HG03139 (cell line): ENCODE measurements at regions not wholly inside any gene's neighbourhood (a gene's known extent, or its start where the extent isn't known, plus 50 kb on each side); places are given as distances from the start of the nearest gene placed in this dataset.
"Not testable (repeated sequence)": the region's sequence is repeated elsewhere in the genome, so short reads cannot be mapped to it uniquely, and the experiment has no call there.

Experiments
- ATAC-seq: cut with Tn5 transposase; IDR thresholded peaks from one replicate; pipeline ENCODE4 v1.9.1; 2021; ENCODE audit not compliant: unreplicated experiment

- ATAC-seq, result no peak
Measured at GRCh38 chr9:118630079-118630478, 739.2 kb downstream of the BRINP1 start.

GRCh38 chr9:118630931-118631595, 738.2 kb downstream of the BRINP1 start:
- ATAC-seq, result no peak

GRCh38 chr9:118631956-118632355, 737.3 kb downstream of the BRINP1 start:
- no peak for ATAC-seq

GRCh38 chr9:118635416-118635815, 733.8 kb downstream of the BRINP1 start:
- no peak for ATAC-seq

GRCh38 chr9:118637681-118638080, 731.6 kb downstream of the BRINP1 start:
- no peak for ATAC-seq

- no peak for ATAC-seq
Measured at GRCh38 chr9:118640836-118641560, 728.2 kb downstream of the BRINP1 start.

- no peak for ATAC-seq
Measured at GRCh38 chr9:118643118-118643517, 726.1 kb downstream of the BRINP1 start.

GRCh38 chr9:118644066-118644465, 725.2 kb downstream of the BRINP1 start:
- ATAC-seq, result no peak

- ATAC-seq, result no peak
Measured at GRCh38 chr9:118647331-118647730, 721.9 kb downstream of the BRINP1 start.

GRCh38 chr9:118650417-118650816, 718.8 kb downstream of the BRINP1 start:
- ATAC-seq, result no peak

GRCh38 chr9:118651511-118651910, 717.7 kb downstream of the BRINP1 start:
- no peak for ATAC-seq

GRCh38 chr9:118652258-118652657, 717.0 kb downstream of the BRINP1 start:
- ATAC-seq, result no peak

GRCh38 chr9:118652912-118653311, 716.3 kb downstream of the BRINP1 start:
- no peak for ATAC-seq

GRCh38 chr9:118659011-118659410, 710.2 kb downstream of the BRINP1 start:
- no peak for ATAC-seq

- no peak for ATAC-seq
Measured at GRCh38 chr9:118665226-118665919, 703.9 kb downstream of the BRINP1 start.

- ATAC-seq, result no peak
Measured at GRCh38 chr9:118670011-118670953, 699.0 kb downstream of the BRINP1 start.

- ATAC-seq, result no peak
Measured at GRCh38 chr9:118674942-118675341, 694.3 kb downstream of the BRINP1 start.

GRCh38 chr9:118677936-118678653, 691.1 kb downstream of the BRINP1 start:
- not testable (repeated sequence) for ATAC-seq

GRCh38 chr9:118686959-118687358, 682.3 kb downstream of the BRINP1 start:
- no peak for ATAC-seq

GRCh38 chr9:118689280-118689679, 680.0 kb downstream of the BRINP1 start:
- no peak for ATAC-seq
